ENCODE measurements at regions not wholly inside any gene's neighbourhood (a gene's known extent, or its start where the extent isn't known, plus 50 kb on each side); places are given as distances from the start of the nearest gene placed in this dataset.

- no peaks in the 10 kb centered on the region for H3K9me2 ChIP-seq (replicated peaks; ENCODE audit: low read depth, low read length)
- no peak for TF ChIP-seq EZH2phosphoT487 (IDR thresholded peaks at IDR 0.05; ENCODE audit: borderline replicate concordance)
- no peak for TF ChIP-seq CTCF (conservative IDR thresholded peaks at IDR 0.05; ENCODE audit: low read length)
- H3K79me2 ChIP-seq (ENCODE audit: insufficient read depth, low read length), result no peaks in the 10 kb centered on the region
- no peak overlapping the region for H3K4me2 ChIP-seq (ENCODE audit: low read depth, low read length, poor library complexity, severe bottlenecking)
- no peaks in the 10 kb centered on the region for H3K9me3 ChIP-seq (ENCODE audit: insufficient read depth, low read depth, low read length)
- H3K36me3 ChIP-seq (ENCODE audit: insufficient read depth, low read length), result no peaks in the 10 kb centered on the region
- H3F3A ChIP-seq (ENCODE audit: low read depth), result no peaks in the 10 kb centered on the region
- H2AFZ ChIP-seq (ENCODE audit: low read length), result no peak overlapping the region
- H3K9ac ChIP-seq (ENCODE audit: low read depth, low read length, poor library complexity, severe bottlenecking), result no peak overlapping the region
- H4K20me1 ChIP-seq (ENCODE audit: insufficient read depth, low read length, poor library complexity, severe bottlenecking), result no peaks in the 10 kb centered on the region
- H3K4me3 ChIP-seq (ENCODE audit: low read length, poor library complexity, severe bottlenecking), result no peak overlapping the region
- no peaks in the 10 kb centered on the region for H3K4me1 ChIP-seq (ENCODE audit: insufficient read depth, low read length, poor library complexity, severe bottlenecking)
- H3K27me3 ChIP-seq (ENCODE audit: insufficient read depth, low read length, poor library complexity, severe bottlenecking), result no peaks in the 10 kb centered on the region
Observed at GRCh38 chr2:192783643-192784042, 588.9 kb upstream of the TMEFF2 start.

- H3K4me1 ChIP-seq (ENCODE audit: insufficient read depth, low read length, poor library complexity, severe bottlenecking), result no peaks in the 10 kb centered on the region
- H3K79me2 ChIP-seq (ENCODE audit: insufficient read depth, low read length), result no peaks in the 10 kb centered on the region
- H3K9me2 ChIP-seq (replicated peaks; ENCODE audit: low read depth, low read length), result no peaks in the 10 kb centered on the region
- H4K20me1 ChIP-seq (ENCODE audit: insufficient read depth, low read length, poor library complexity, severe bottlenecking), result no peaks in the 10 kb centered on the region
- no peaks in the 10 kb centered on the region for H3K27me3 ChIP-seq (ENCODE audit: insufficient read depth, low read length, poor library complexity, severe bottlenecking)
- H3K36me3 ChIP-seq (ENCODE audit: insufficient read depth, low read length), result no peaks in the 10 kb centered on the region
- H2AFZ ChIP-seq (ENCODE audit: low read length), result no peak overlapping the region
- H3K4me2 ChIP-seq (ENCODE audit: low read depth, low read length, poor library complexity, severe bottlenecking), result no peak overlapping the region
- H3F3A ChIP-seq (ENCODE audit: low read depth), result no peaks in the 10 kb centered on the region
- no peak overlapping the region for H3K4me3 ChIP-seq (ENCODE audit: low read length, poor library complexity, severe bottlenecking)
- no peak overlapping the region for H3K9ac ChIP-seq (ENCODE audit: low read depth, low read length, poor library complexity, severe bottlenecking)
- TF ChIP-seq EZH2phosphoT487 (IDR thresholded peaks at IDR 0.05; ENCODE audit: borderline replicate concordance), result no peak
- TF ChIP-seq CTCF (conservative IDR thresholded peaks at IDR 0.05; ENCODE audit: low read length), result no peak
- no peaks in the 10 kb centered on the region for H3K9me3 ChIP-seq (ENCODE audit: insufficient read depth, low read depth, low read length)
Observed at GRCh38 chr2:192775459-192776262, 580.9 kb upstream of the TMEFF2 start.

GRCh38 chr2:192775011-192775410, 580.3 kb upstream of the TMEFF2 start:
- H3K4me2 ChIP-seq (ENCODE audit: low read depth, low read length, poor library complexity, severe bottlenecking), result no peak overlapping the region
- H3K79me2 ChIP-seq (ENCODE audit: insufficient read depth, low read length), result no peaks in the 10 kb centered on the region
- no peaks in the 10 kb centered on the region for H3K27me3 ChIP-seq (ENCODE audit: insufficient read depth, low read length, poor library complexity, severe bottlenecking)
- no peak overlapping the region for H3K9ac ChIP-seq (ENCODE audit: low read depth, low read length, poor library complexity, severe bottlenecking)
- H3K4me1 ChIP-seq (ENCODE audit: insufficient read depth, low read length, poor library complexity, severe bottlenecking), result no peaks in the 10 kb centered on the region
- TF ChIP-seq EZH2phosphoT487 (IDR thresholded peaks at IDR 0.05; ENCODE audit: borderline replicate concordance) (no peak), CTCF (conservative IDR thresholded peaks at IDR 0.05; ENCODE audit: low read length) (no peak)
- no peaks in the 10 kb centered on the region for H3K9me2 ChIP-seq (replicated peaks; ENCODE audit: low read depth, low read length)
- H3K9me3 ChIP-seq (ENCODE audit: insufficient read depth, low read depth, low read length), result no peaks in the 10 kb centered on the region
- H2AFZ ChIP-seq (ENCODE audit: low read length), result no peak overlapping the region
- H3K4me3 ChIP-seq (ENCODE audit: low read length, poor library complexity, severe bottlenecking), result no peak overlapping the region
- no peaks in the 10 kb centered on the region for H4K20me1 ChIP-seq (ENCODE audit: insufficient read depth, low read length, poor library complexity, severe bottlenecking)
- H3K36me3 ChIP-seq (ENCODE audit: insufficient read depth, low read length), result no peaks in the 10 kb centered on the region
- H3F3A ChIP-seq (ENCODE audit: low read depth), result no peaks in the 10 kb centered on the region
